ENCODE measurements at regions not wholly inside any gene's neighbourhood (a gene's known extent, or its start where the extent isn't known, plus 50 kb on each side); places are given as distances from the start of the nearest gene placed in this dataset.

GRCh38 chr3:76610150-76610549 is 429.7 kb upstream of the ROBO2 start:
- no peak overlapping the region for H3K4me3 ChIP-seq (ENCODE audit: low read length)
- no peak for TF ChIP-seq CTCF (conservative IDR thresholded peaks at IDR 0.05; ENCODE audit: low read depth, low read length)
- DNase-seq (ENCODE audit: low read depth) = no peak

DNA sequence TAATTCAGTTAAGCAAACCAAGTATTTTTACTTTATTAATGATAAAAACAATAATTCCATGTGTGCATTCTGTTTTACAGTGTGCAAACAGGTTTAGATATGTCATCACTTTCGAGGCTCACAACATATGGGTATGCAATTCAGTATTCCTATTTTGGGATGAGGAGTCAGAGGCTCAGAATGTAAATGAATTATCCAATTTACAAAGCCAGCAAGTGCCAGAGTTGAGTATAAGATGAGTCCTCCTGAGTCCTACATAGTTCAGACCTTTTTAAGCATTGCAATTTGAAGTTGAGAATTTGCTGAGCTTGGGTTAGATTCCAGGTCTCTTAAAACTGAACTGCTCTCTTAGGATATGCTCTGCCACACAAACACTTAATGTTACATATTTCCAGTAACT is 424.2 kb upstream of the ROBO2 start:
- no peak for TF ChIP-seq CTCF (conservative IDR thresholded peaks at IDR 0.05; ENCODE audit: low read depth, low read length)
- H3K4me3 ChIP-seq (ENCODE audit: low read length) = no peak overlapping the region
- DNase-seq (ENCODE audit: low read depth) = no peak

- DNase-seq (ENCODE audit: low read depth) = no peak
- TF ChIP-seq CTCF (conservative IDR thresholded peaks at IDR 0.05; ENCODE audit: low read depth, low read length) = no peak
- H3K4me3 ChIP-seq (ENCODE audit: low read length) = no peak overlapping the region
These were observed 415.7 kb upstream of the ROBO2 start for GRCh38 chr3:76624164-76624563.

- no peak for TF ChIP-seq CTCF (conservative IDR thresholded peaks at IDR 0.05; ENCODE audit: low read depth, low read length)
- no peak for DNase-seq (ENCODE audit: low read depth)
- H3K4me3 ChIP-seq (ENCODE audit: low read length) = no peak overlapping the region
These were observed 412.7 kb upstream of the ROBO2 start for GRCh38 chr3:76627236-76627635.

DNA sequence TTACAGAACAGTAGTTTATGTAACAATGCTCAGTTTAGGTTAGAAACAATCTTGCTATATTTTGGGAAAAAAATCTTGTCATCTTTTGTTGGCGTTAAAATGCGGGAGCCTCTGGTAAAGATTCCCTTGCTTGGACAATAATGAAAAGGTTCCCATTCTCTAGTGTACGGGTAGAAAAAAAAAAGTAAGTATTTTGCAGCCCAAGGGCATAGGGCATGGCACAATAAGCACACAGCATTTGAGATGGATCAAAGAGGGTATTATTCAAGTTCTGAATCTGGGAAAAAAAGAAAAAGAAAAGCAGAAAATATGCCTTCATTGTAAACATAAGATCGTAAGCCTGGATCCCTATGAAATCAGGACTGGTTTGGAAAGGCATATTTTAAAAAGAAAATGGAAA is 408.6 kb upstream of the ROBO2 start:
- no peak for DNase-seq (ENCODE audit: low read depth)
- TF ChIP-seq CTCF (conservative IDR thresholded peaks at IDR 0.05; ENCODE audit: low read depth, low read length) = no peak
- no peak overlapping the region for H3K4me3 ChIP-seq (ENCODE audit: low read length)

GRCh38 chr3:76638006-76638405 is 401.9 kb upstream of the ROBO2 start:
- no peak overlapping the region for H3K4me3 ChIP-seq (ENCODE audit: low read length)
- DNase-seq (ENCODE audit: low read depth) = no peak
- TF ChIP-seq CTCF (conservative IDR thresholded peaks at IDR 0.05; ENCODE audit: low read depth, low read length) = no peak

DNA sequence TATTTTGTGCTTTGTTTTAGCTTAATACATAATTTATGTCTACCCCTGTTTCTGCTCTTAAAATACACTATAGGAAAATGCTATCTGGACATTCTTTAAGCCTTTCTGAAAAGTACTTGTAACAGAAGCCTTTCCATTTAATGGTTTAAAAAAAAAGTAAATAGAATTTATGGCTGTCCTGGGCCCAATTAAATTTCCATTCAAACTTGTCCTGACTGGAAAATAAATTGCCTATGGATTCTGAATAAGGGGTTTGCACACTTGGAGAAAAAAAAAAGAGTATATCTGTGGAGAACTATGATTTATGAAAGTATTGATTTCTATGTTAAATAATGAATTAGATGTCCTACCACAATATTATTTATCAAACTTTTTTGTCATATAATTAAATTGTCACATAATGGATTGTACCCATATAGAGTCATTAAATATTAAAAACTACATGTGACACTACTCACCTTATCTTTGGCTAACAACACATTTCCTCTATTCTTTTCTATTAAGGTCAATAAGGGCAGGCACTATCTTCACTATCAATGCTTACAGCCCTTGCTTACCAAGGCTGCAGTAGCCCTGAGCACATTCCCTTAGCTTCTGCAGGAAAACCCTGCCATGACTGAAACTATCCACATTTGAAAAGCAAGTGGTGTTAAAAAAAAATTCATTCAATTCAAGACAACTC is 396.1 kb upstream of the ROBO2 start:
- no peak overlapping the region for H3K4me3 ChIP-seq (ENCODE audit: low read length)
- no peak for TF ChIP-seq CTCF (conservative IDR thresholded peaks at IDR 0.05; ENCODE audit: low read depth, low read length)
- DNase-seq (ENCODE audit: low read depth) = no peak
